ENCODE measurements at regions not wholly inside any gene's neighbourhood (a gene's known extent, or its start where the extent isn't known, plus 50 kb on each side); places are given as distances from the start of the nearest gene placed in this dataset.
"Not testable (repeated sequence)": the region's sequence is repeated elsewhere in the genome, so short reads cannot be mapped to it uniquely, and the experiment has no call there.

GRCh38 chr15:30499233-30499632 lies 52.6 kb upstream of the GOLGA8Q start:
- not testable (repeated sequence) for TF ChIP-seq CTCF, POLR2AphosphoS5 (IDR thresholded peaks at IDR 0.05)

Measured in breast epithelium (tissue), 3 donors.